Parathyroid adenoma (tissue), 2 donors: ENCODE measurements at regions not wholly inside any gene's neighbourhood (a gene's known extent, or its start where the extent isn't known, plus 50 kb on each side); places are given as distances from the start of the nearest gene placed in this dataset.

Experiments used
- H2AFZ ChIP-seq: fragments of 300-600 bp; sonication (generic); one replicate; pipeline ENCODE4 v1.7.0; 2017; ENCODE audit warnings: antibody characterized with exemption, mild to moderate bottlenecking
- H3K27ac ChIP-seq: fragments of 300-600 bp; sonication (generic); one replicate; pipeline ENCODE4 v1.7.0; 2017
- H3K27me3 ChIP-seq: fragments of 300-600 bp; sonication (generic); one replicate; pipeline ENCODE4 v1.7.0; 2017; ENCODE audit warnings: low read length; ENCODE audit not compliant: control insufficient read depth, insufficient read depth
- H3K36me3 ChIP-seq: fragments of 300-600 bp; sonication (generic); one replicate; pipeline ENCODE4 v1.7.0; 2017; ENCODE audit warnings: low read length; ENCODE audit not compliant: control insufficient read depth, insufficient read depth
- H3K4me1 ChIP-seq: fragments of 300-600 bp; sonication (generic); one replicate; pipeline ENCODE4 v1.7.0; 2017; ENCODE audit warnings: control low read depth
- H3K4me2 ChIP-seq: fragments of 300-600 bp; sonication (generic); one replicate; pipeline ENCODE4 v1.7.0; 2017; ENCODE audit warnings: low read length
- H3K4me3 ChIP-seq: fragments of 300-600 bp; sonication (generic); one replicate; pipeline ENCODE4 v1.7.0; 2017; ENCODE audit warnings: low read depth, low read length
- H3K79me2 ChIP-seq: fragments of 300-600 bp; sonication (generic); one replicate; pipeline ENCODE4 v1.7.0; 2017; ENCODE audit warnings: control low read depth
- H3K9ac ChIP-seq: fragments of 300-600 bp; sonication (generic); one replicate; pipeline ENCODE4 v1.7.0; 2017; ENCODE audit warnings: mild to moderate bottlenecking
- H3K9me3 ChIP-seq: fragments of 300-600 bp; sonication (generic); one replicate; pipeline ENCODE4 v1.7.0; 2017; ENCODE audit warnings: low read length; ENCODE audit not compliant: control insufficient read depth
- CTCF ChIP-seq: fragments of 300-600 bp; sonication (generic); IDR thresholded peaks from one replicate; pipeline ENCODE4 v1.7.0; 2017; ENCODE audit warnings: antibody characterized with exemption, mild to moderate bottlenecking
- donor health status: primary hyperparathyroidism.

- Histone ChIP-seq H3K27me3 (no peaks in the 10 kb centered on the region), H3K27ac (no peak overlapping the region), H3K9ac (no peak overlapping the region), H3K79me2 (no peaks in the 10 kb centered on the region), H3K4me3 (no peak overlapping the region), H3K4me1 (no peaks in the 10 kb centered on the region), H3K36me3 (no peaks in the 10 kb centered on the region), H2AFZ (no peak overlapping the region), H3K9me3 (no peaks in the 10 kb centered on the region), H3K4me2 (no peak overlapping the region)
- TF ChIP-seq CTCF: no peak
Measured at GRCh38 chr13:26976313-26976712, 195.3 kb downstream of the USP12 start.

DNA sequence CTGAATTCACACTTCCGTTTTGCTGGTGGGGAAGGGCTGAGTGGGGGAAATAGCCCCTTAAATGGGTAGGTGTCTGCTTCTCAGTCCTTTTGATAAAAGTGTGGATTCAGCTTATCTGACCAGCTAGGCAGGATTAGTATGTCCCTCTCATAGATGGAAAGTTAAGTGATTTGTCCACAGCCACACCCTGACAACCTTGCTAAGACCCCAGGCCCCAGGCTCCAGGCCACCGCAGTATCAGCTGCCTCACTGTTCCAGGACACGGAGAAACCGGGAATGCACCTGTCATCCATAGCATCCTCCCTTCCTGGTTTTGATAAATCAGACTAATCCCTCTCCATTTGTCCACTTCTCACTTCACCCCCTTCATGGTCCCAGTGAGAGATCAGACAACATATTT lies 197.7 kb downstream of the USP12 start:
- H3K9ac ChIP-seq: no peak overlapping the region
- TF ChIP-seq CTCF: no peak
- no peak overlapping the region for H3K27ac ChIP-seq
- H2AFZ ChIP-seq: no peak overlapping the region
- no peaks in the 10 kb centered on the region for H3K79me2 ChIP-seq
- no peak overlapping the region for H3K4me3 ChIP-seq
- no peaks in the 10 kb centered on the region for H3K36me3 ChIP-seq
- H3K27me3 ChIP-seq: no peaks in the 10 kb centered on the region
- no peaks in the 10 kb centered on the region for H3K4me1 ChIP-seq
- no peak overlapping the region for H3K4me2 ChIP-seq
- H3K9me3 ChIP-seq: no peaks in the 10 kb centered on the region

GRCh38 chr13:26973295-26973694 lies 198.3 kb downstream of the USP12 start:
- Histone ChIP-seq H3K4me2 (no peak overlapping the region), H3K36me3 (no peaks in the 10 kb centered on the region), H3K9ac (no peak overlapping the region), H3K79me2 (no peaks in the 10 kb centered on the region), H3K4me1 (no peaks in the 10 kb centered on the region), H2AFZ (no peak overlapping the region), H3K27me3 (no peaks in the 10 kb centered on the region), H3K4me3 (no peak overlapping the region), H3K9me3 (no peaks in the 10 kb centered on the region), H3K27ac (no peak overlapping the region)
- TF ChIP-seq CTCF: no peak

DNA sequence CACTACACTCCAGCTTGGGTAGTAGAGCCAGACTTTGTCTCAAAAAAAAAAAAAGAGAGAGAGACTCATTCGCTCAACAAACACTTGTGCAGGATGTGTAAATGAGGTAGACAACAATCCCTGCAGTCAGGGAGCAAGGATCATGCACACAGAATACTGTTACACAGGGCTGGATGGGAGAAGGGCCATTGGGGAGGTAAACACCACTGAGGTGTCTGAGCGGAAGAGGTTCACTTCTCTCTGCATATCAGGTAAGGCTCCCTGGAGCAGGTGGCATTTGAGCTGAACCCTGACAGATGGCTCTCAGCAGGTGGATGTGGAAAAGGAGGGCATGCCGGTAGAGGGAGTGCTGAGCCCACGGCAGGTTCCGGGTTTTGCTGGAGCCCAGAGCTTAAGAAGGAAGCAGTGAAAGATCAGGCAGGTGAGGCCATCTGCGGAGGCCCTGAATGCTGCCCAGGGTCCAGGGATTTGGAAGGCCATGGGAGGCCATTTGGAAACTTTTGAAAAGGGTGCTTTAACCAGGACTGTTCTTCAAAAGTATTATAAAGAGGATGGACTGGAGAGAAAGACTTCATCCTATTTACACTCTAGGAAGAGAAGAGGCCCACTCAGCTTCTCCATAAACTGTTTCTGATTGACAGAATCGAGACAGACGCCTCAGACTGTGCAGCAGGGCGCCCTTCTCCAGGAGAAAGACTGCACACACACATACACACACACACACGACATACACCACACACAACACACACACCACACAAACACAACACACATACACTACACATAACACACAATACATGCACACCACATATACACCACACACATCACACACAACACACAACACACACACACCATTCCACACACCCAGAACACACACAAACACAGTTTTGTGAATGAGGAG lies 199.4 kb downstream of the USP12 start:
- no peaks in the 10 kb centered on the region for H3K27me3 ChIP-seq
- no peak overlapping the region for H3K27ac ChIP-seq
- H3K4me1 ChIP-seq: no peaks in the 10 kb centered on the region
- no peak overlapping the region for H3K4me3 ChIP-seq
- no peaks in the 10 kb centered on the region for H3K79me2 ChIP-seq
- no peak for TF ChIP-seq CTCF
- H3K9me3 ChIP-seq: no peaks in the 10 kb centered on the region
- H3K4me2 ChIP-seq: no peak overlapping the region
- H2AFZ ChIP-seq: no peak overlapping the region
- no peaks in the 10 kb centered on the region for H3K36me3 ChIP-seq
- no peak overlapping the region for H3K9ac ChIP-seq
